ENCODE measurements at regions not wholly inside any gene's neighbourhood (a gene's known extent, or its start where the extent isn't known, plus 50 kb on each side); places are given as distances from the start of the nearest gene placed in this dataset.

- TF ChIP-seq CTCF (IDR thresholded peaks at IDR 0.05), result no peak
- no peak for TF ChIP-seq SIN3A (IDR thresholded peaks at IDR 0.05; ENCODE audit: borderline replicate concordance, insufficient read depth, low read depth, low read length)
- no peak for TF ChIP-seq REST (IDR thresholded peaks at IDR 0.05; ENCODE audit: insufficient read depth in 1 of 2, low read depth in 2 of 2, low read length in 1 of 2)
- no peak for TF ChIP-seq POLR2AphosphoS5 (IDR thresholded peaks at IDR 0.05; ENCODE audit: low read depth, low read length)
These were observed 191.4 kb upstream of the BCL6 start for GRCh38 chr3:187936676-187937075.

Measured in Panc1 (cell line).